ENCODE measurements at regions not wholly inside any gene's neighbourhood (a gene's known extent, or its start where the extent isn't known, plus 50 kb on each side); places are given as distances from the start of the nearest gene placed in this dataset.

- H3K27me3 ChIP-seq, result no peaks in the 10 kb centered on the region
- H3K9me3 ChIP-seq (replicated peaks in 1 of 11), result no peaks in the 10 kb centered on the region
- H3K4me3 ChIP-seq, result no peak overlapping the region
- H3K9ac ChIP-seq, result no peak overlapping the region
- peak overlapping the region in 4 of 11 experiments; percentile 8 to 91 (median 50); a peak in 3 of 22 replicates for H3K27ac ChIP-seq
- H4K20me1 ChIP-seq, result no peaks in the 10 kb centered on the region
- peak overlapping the region in 3 of 11 experiments; percentile 79 to 90 (median 84); a peak in 4 of 22 replicates for H3K4me2 ChIP-seq
- peaks cover 0 to 43% (median 21%) of the 10 kb centered on the region in 10 experiments; a peak in 17 of 20 replicates for H3K4me1 ChIP-seq
- TF ChIP-seq Cebpa-rat (IDR thresholded peaks at IDR 0.05), result no peak
- H3K36me3 ChIP-seq, result no peaks in the 10 kb centered on the region
Observed at GRCh38 chr15:29409890-29410289, 140.3 kb upstream of the NSMCE3 start.

GRCh38 chr15:29405564-29405963, 135.9 kb upstream of the NSMCE3 start:
- H3K4me2 ChIP-seq, result no peak overlapping the region
- H3K9me3 ChIP-seq (replicated peaks in 1 of 11), result no peaks in the 10 kb centered on the region

GRCh38 chr15:29403772-29404171, 134.2 kb upstream of the NSMCE3 start:
- Histone ChIP-seq H3K9me3 (replicated peaks in 1 of 11) (no peaks in the 10 kb centered on the region), H3K9ac (no peak overlapping the region), H3K36me3 (no peaks in the 10 kb centered on the region), H3K4me3 (no peak overlapping the region), H3K27ac (no peak overlapping the region), H4K20me1 (no peaks in the 10 kb centered on the region), H3K4me1 (peaks cover 0 to 37% (median 16%) of the 10 kb centered on the region in 10 experiments; a peak in 17 of 20 replicates), H3K4me2 (no peak overlapping the region), H3K27me3 (no peaks in the 10 kb centered on the region)
- no peak for TF ChIP-seq Cebpa-rat (IDR thresholded peaks at IDR 0.05)

More at GRCh38 chr15:29405564-29405963, 135.9 kb upstream of the NSMCE3 start:
- H3K4me1 ChIP-seq, result peaks cover 0 to 52% (median 21%) of the 10 kb centered on the region in 10 experiments; a peak in 17 of 20 replicates
- no peaks in the 10 kb centered on the region for H3K36me3 ChIP-seq
- no peak for TF ChIP-seq Cebpa-rat (IDR thresholded peaks at IDR 0.05)
- no peak overlapping the region for H3K9ac ChIP-seq
- no peak overlapping the region for H3K4me3 ChIP-seq
- H4K20me1 ChIP-seq, result no peaks in the 10 kb centered on the region
- no peaks in the 10 kb centered on the region for H3K27me3 ChIP-seq
- no peak overlapping the region for H3K27ac ChIP-seq

GRCh38 chr15:29401644-29402043, 132.0 kb upstream of the NSMCE3 start:
- no peak overlapping the region for H3K4me3 ChIP-seq
- H3K9me3 ChIP-seq (replicated peaks in 1 of 11), result no peaks in the 10 kb centered on the region
- H3K9ac ChIP-seq, result no peak overlapping the region
- no peaks in the 10 kb centered on the region for H3K27me3 ChIP-seq
- no peak overlapping the region for H3K27ac ChIP-seq
- no peaks in the 10 kb centered on the region for H4K20me1 ChIP-seq
- no peaks in the 10 kb centered on the region for H3K36me3 ChIP-seq
- H3K4me2 ChIP-seq, result no peak overlapping the region
- H3K4me1 ChIP-seq, result peaks cover 0 to 18% (median 0%) of the 10 kb centered on the region in 10 experiments; a peak in 3 of 20 replicates
- no peak for TF ChIP-seq Cebpa-rat (IDR thresholded peaks at IDR 0.05)

DNA sequence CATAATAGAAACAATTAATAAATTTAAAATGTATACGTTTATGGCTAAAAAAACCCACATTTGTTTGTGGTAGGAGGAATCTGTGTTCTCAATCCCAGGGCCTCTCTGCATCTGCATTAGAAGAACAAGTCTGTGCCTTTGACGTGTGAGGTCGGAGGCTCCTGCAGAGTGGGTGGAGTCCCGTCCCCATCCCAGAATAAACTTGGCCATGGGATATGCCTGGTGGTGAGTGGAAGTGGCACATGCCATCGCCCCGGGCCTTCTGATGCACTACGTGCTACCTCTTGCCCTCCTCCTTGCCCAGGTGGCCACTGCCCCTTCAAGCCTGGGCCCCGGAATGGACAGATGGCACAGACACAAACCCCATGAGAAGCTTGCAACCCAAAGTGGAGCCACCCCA, 131.1 kb upstream of the NSMCE3 start:
- H4K20me1 ChIP-seq, result no peaks in the 10 kb centered on the region
- no peaks in the 10 kb centered on the region for H3K36me3 ChIP-seq
- no peaks in the 10 kb centered on the region for H3K27me3 ChIP-seq
- TF ChIP-seq Cebpa-rat (IDR thresholded peaks at IDR 0.05), result no peak
- peaks cover 0 to 14% (median 0%) of the 10 kb centered on the region in 10 experiments; a peak in 2 of 20 replicates for H3K4me1 ChIP-seq
- H3K4me3 ChIP-seq, result no peak overlapping the region
- H3K9ac ChIP-seq, result no peak overlapping the region
- no peaks in the 10 kb centered on the region for H3K9me3 ChIP-seq (replicated peaks in 1 of 11)
- H3K27ac ChIP-seq, result no peak overlapping the region
- H3K4me2 ChIP-seq, result no peak overlapping the region

GRCh38 chr15:29398907-29399306, 129.3 kb upstream of the NSMCE3 start:
- TF ChIP-seq Cebpa-rat (IDR thresholded peaks at IDR 0.05), result no peak
- H4K20me1 ChIP-seq, result no peaks in the 10 kb centered on the region
- no peak overlapping the region for H3K9ac ChIP-seq
- no peak overlapping the region for H3K27ac ChIP-seq
- H3K36me3 ChIP-seq, result no peaks in the 10 kb centered on the region
- H3K9me3 ChIP-seq (replicated peaks in 1 of 11), result no peaks in the 10 kb centered on the region
- 0 out of 22 replicates have a peak overlapping the region, but pooled peaks of 1 of the 11 experiments have one; percentile 44 for H3K4me2 ChIP-seq
- H3K4me3 ChIP-seq, result no peak overlapping the region
- H3K27me3 ChIP-seq, result no peaks in the 10 kb centered on the region
- H3K4me1 ChIP-seq, result peaks cover 0 to 14% (median 0%) of the 10 kb centered on the region in 10 experiments; a peak in 2 of 20 replicates

GRCh38 chr15:29396176-29396811, 126.7 kb upstream of the NSMCE3 start:
- Histone ChIP-seq H3K9me3 (replicated peaks in 1 of 11) (peaks cover 0 to 8% (median 0%) of the 10 kb centered on the region in 11 experiments; a peak in 3 of 22 replicates), H3K9ac (no peak overlapping the region), H3K36me3 (no peaks in the 10 kb centered on the region), H3K4me2 (no peak overlapping the region), H3K27ac (no peak overlapping the region), H3K4me1 (peaks cover 0 to 6% (median 0%) of the 10 kb centered on the region in 10 experiments; a peak in 1 of 20 replicates), H4K20me1 (no peaks in the 10 kb centered on the region), H3K27me3 (no peaks in the 10 kb centered on the region), H3K4me3 (no peak overlapping the region)
- no peak for TF ChIP-seq Cebpa-rat (IDR thresholded peaks at IDR 0.05)

DNA sequence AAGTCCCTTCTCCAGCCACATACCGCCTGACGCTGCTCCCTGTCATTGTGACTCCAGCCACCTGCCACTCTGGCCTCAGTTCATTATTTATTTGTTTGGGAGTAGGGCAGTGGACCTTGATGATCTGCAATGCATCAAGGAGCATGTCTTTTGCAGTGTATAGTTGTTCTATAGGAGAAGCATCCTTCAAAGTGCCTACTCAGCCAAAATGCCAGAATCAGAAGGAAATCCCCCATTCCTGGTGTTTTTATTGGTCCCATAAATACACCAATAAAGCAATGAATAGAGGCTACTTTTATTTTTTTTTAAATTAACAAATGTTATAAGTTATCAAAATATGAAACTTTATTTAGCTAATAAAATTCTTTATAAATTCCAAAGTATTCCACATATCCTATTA, 123.8 kb upstream of the NSMCE3 start:
- H3K9ac ChIP-seq, result no peak overlapping the region
- H3K9me3 ChIP-seq (replicated peaks in 1 of 11), result peaks cover 0 to 8% (median 0%) of the 10 kb centered on the region in 11 experiments; a peak in 3 of 22 replicates
- no peaks in the 10 kb centered on the region for H3K4me1 ChIP-seq
- H4K20me1 ChIP-seq, result no peaks in the 10 kb centered on the region
- no peaks in the 10 kb centered on the region for H3K36me3 ChIP-seq
- no peak for TF ChIP-seq Cebpa-rat (IDR thresholded peaks at IDR 0.05)
- no peak overlapping the region for H3K4me3 ChIP-seq
- H3K4me2 ChIP-seq, result no peak overlapping the region
- H3K27me3 ChIP-seq, result no peaks in the 10 kb centered on the region
- no peak overlapping the region for H3K27ac ChIP-seq

DNA sequence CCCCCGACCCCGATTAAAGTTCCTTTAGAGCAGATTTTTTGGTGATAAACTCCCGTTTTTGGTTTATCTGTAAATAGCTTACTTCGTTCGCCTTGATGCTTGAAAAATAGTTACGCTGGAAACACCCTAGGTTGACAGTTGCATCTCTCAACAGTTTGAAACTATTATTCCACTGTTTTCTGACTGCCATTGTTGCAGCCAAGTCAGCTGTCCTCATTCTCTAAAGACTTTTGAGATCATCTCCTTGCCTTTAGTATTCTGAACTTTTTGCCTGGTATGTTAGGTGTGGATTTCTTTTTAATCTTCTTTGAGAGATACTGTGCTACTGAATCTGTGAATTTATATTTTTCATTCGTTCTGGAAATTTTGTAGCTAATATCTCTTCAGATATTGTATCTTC, 122.7 kb upstream of the NSMCE3 start:
- Histone ChIP-seq H3K4me3 (no peak overlapping the region), H3K4me1 (no peaks in the 10 kb centered on the region), H3K9ac (no peak overlapping the region), H3K4me2 (no peak overlapping the region), H4K20me1 (no peaks in the 10 kb centered on the region), H3K27ac (no peak overlapping the region), H3K9me3 (replicated peaks in 1 of 11) (peaks cover 0 to 8% (median 0%) of the 10 kb centered on the region in 11 experiments; a peak in 3 of 22 replicates), H3K27me3 (no peaks in the 10 kb centered on the region), H3K36me3 (no peaks in the 10 kb centered on the region)
- no peak for TF ChIP-seq Cebpa-rat (IDR thresholded peaks at IDR 0.05)

GRCh38 chr15:29390051-29390450, 120.4 kb upstream of the NSMCE3 start:
- Histone ChIP-seq H3K9me3 (replicated peaks in 1 of 11) (peaks cover 0 to 8% (median 0%) of the 10 kb centered on the region in 11 experiments; a peak in 3 of 22 replicates), H3K27ac (no peak overlapping the region), H3K36me3 (no peaks in the 10 kb centered on the region), H3K4me2 (no peak overlapping the region), H3K27me3 (no peaks in the 10 kb centered on the region), H3K4me1 (peaks cover 0 to 5% (median 0%) of the 10 kb centered on the region in 10 experiments; a peak in 1 of 20 replicates), H3K4me3 (no peak overlapping the region), H4K20me1 (no peaks in the 10 kb centered on the region), H3K9ac (no peak overlapping the region)
- no peak for TF ChIP-seq Cebpa-rat (IDR thresholded peaks at IDR 0.05)
